A549 (cell line): ENCODE measurements at regions not wholly inside any gene's neighbourhood (a gene's known extent, or its start where the extent isn't known, plus 50 kb on each side); places are given as distances from the start of the nearest gene placed in this dataset.

Experiments
- BHLHE40 ChIP-seq: IDR thresholded peaks from 2 replicates; pipeline ENCODE4 v1.6.1; 2012; ENCODE audit warnings: low read depth, low read length, inconsistent platforms
- EP300 ChIP-seq, 2 experiments: fragments of >200 bp; sonication (Bioruptor Twin); formaldehyde crosslinking; IDR thresholded peaks; 2 replicates in 1 of 2; 3 replicates in 1 of 2; pipeline ENCODE4 v1.6.1; 2016 to 2017
- HEYL ChIP-seq: fragments of 250-450 bp; sonication (Bioruptor Pico); IDR thresholded peaks from 2 replicates; pipeline ENCODE4 v1.8.0; 2021; ENCODE audit warnings: mild to moderate bottlenecking, moderate library complexity
- JUN ChIP-seq, 2 experiments: fragments of >200 bp; sonication (Bioruptor Twin); formaldehyde crosslinking; IDR thresholded peaks; 2 replicates in 1 of 2; 3 replicates in 1 of 2; pipeline ENCODE4 v1.6.1; 2016 to 2017
- POLR2A ChIP-seq: IDR thresholded peaks from 2 replicates; pipeline ENCODE4 v1.6.1; 2012; ENCODE audit warnings: mild to moderate bottlenecking, low read length
- RNF2 ChIP-seq: fragments of 200-600 bp; sonication (generic); IDR thresholded peaks from 2 replicates; pipeline ENCODE4 v1.6.1; 2016; ENCODE audit warnings: low read depth, mild to moderate bottlenecking, antibody characterized with exemption, moderate library complexity, borderline replicate concordance
- TF ChIP-seq, protein P1 (sequence below): fragments of >200 bp; sonication (Bioruptor Twin); formaldehyde crosslinking; IDR thresholded peaks from 3 replicates; pipeline ENCODE4 v1.5.1; 2016

DNA sequence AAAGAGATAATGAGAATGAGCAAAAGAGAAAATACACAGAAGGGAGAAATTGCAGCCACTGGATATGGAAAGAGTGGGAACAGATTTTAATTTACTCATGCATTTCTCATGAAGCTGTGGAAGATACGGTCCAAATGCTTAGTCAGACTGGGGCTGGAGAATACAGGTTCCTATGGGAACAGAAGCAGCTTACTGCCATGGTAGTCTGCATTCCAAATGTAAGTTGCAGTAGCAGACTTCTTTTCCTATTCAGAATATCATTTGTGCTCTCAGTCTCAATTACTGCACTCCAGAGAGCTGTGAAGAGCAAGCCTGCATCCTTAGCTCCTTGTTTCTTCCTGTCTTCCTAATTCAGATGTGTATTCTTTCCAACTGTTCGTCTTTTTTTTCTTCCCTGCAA lies 190.8 kb upstream of the TMEM196 start:
- TF ChIP-seq BHLHE40 (no peak), JUN (IDR thresholded peaks at IDR 0.05) (no peak), HEYL (CRISPR knock-in tag) (no peak), POLR2A (no peak), RNF2 (no peak), EP300 (IDR thresholded peaks at IDR 0.05) (no peak)
- TF ChIP-seq, protein P1, sequence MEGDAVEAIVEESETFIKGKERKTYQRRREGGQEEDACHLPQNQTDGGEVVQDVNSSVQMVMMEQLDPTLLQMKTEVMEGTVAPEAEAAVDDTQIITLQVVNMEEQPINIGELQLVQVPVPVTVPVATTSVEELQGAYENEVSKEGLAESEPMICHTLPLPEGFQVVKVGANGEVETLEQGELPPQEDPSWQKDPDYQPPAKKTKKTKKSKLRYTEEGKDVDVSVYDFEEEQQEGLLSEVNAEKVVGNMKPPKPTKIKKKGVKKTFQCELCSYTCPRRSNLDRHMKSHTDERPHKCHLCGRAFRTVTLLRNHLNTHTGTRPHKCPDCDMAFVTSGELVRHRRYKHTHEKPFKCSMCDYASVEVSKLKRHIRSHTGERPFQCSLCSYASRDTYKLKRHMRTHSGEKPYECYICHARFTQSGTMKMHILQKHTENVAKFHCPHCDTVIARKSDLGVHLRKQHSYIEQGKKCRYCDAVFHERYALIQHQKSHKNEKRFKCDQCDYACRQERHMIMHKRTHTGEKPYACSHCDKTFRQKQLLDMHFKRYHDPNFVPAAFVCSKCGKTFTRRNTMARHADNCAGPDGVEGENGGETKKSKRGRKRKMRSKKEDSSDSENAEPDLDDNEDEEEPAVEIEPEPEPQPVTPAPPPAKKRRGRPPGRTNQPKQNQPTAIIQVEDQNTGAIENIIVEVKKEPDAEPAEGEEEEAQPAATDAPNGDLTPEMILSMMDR: no peak
